AG08396 (cell line): ENCODE measurements at regions not wholly inside any gene's neighbourhood (a gene's known extent, or its start where the extent isn't known, plus 50 kb on each side); places are given as distances from the start of the nearest gene placed in this dataset.

Experiments used
- DNase-seq: peaks from one replicate; pipeline ENCODE4 v3.0.0; 2012; ENCODE audit warnings: low spot score, mixed read lengths

- DNase-seq, result no peak
These were observed 418.2 kb downstream of the GABRG2 start for GRCh38 chr5:162485666-162486292.

- no peak for DNase-seq
These were observed 420.3 kb downstream of the GABRG2 start for GRCh38 chr5:162487528-162488525.

- no peak for DNase-seq
These were observed 428.7 kb downstream of the GABRG2 start for GRCh38 chr5:162496100-162496808.

- DNase-seq, result no peak
These were observed 429.9 kb downstream of the GABRG2 start for GRCh38 chr5:162497455-162497854.

GRCh38 chr5:162502780-162503179 lies 435.2 kb downstream of the GABRG2 start:
- no peak for DNase-seq

GRCh38 chr5:162503796-162504195 lies 436.2 kb downstream of the GABRG2 start:
- DNase-seq, result no peak

GRCh38 chr5:162512935-162513565 lies 445.5 kb downstream of the GABRG2 start:
- DNase-seq, result no peak

- DNase-seq, result no peak
These were observed 446.5 kb downstream of the GABRG2 start for GRCh38 chr5:162514116-162514515.

GRCh38 chr5:162520878-162521277 lies 453.3 kb downstream of the GABRG2 start:
- no peak for DNase-seq

GRCh38 chr5:162529209-162529608 lies 461.6 kb downstream of the GABRG2 start:
- no peak for DNase-seq

- DNase-seq, result no peak
These were observed 462.3 kb downstream of the GABRG2 start for GRCh38 chr5:162529886-162530285.

- no peak for DNase-seq
These were observed 475.9 kb downstream of the GABRG2 start for GRCh38 chr5:162543437-162543836.

- DNase-seq, result no peak
These were observed 477.3 kb downstream of the GABRG2 start for GRCh38 chr5:162544905-162545304.

GRCh38 chr5:162550236-162550635 lies 482.7 kb downstream of the GABRG2 start:
- DNase-seq, result no peak

GRCh38 chr5:162558120-162558519 lies 490.5 kb downstream of the GABRG2 start:
- no peak for DNase-seq

- DNase-seq, result no peak
These were observed 500.1 kb downstream of the GABRG2 start for GRCh38 chr5:162567644-162568043.

- DNase-seq, result no peak
These were observed 506.2 kb downstream of the GABRG2 start for GRCh38 chr5:162573758-162574157.

GRCh38 chr5:162591724-162592123 lies 524.2 kb downstream of the GABRG2 start:
- no peak for DNase-seq

- DNase-seq, result no peak
These were observed 526.3 kb downstream of the GABRG2 start for GRCh38 chr5:162593881-162594280.

- no peak for DNase-seq
These were observed 536.0 kb downstream of the GABRG2 start for GRCh38 chr5:162603443-162604070.

- DNase-seq, result no peak
These were observed 540.3 kb downstream of the GABRG2 start for GRCh38 chr5:162607879-162608278.
